ENCODE measurements at regions not wholly inside any gene's neighbourhood (a gene's known extent, or its start where the extent isn't known, plus 50 kb on each side); places are given as distances from the start of the nearest gene placed in this dataset.

- TF ChIP-seq POLR2A (conservative IDR thresholded peaks at IDR 0.05) (no peak), RAD51 (IDR thresholded peaks at IDR 0.05; ENCODE audit: borderline replicate concordance, low read depth) (no peak), CTCF (IDR thresholded peaks at IDR 0.05 in 2 of 3, conservative IDR thresholded peaks at IDR 0.05 in 1 of 3; ENCODE audit: insufficient read depth in 2 of 3, low read depth in 1 of 3, low read length in 3 of 3) (no peak), CC2D1A (IDR thresholded peaks at IDR 0.05) (no peak), EZH2 (IDR thresholded peaks at IDR 0.05; ENCODE audit: borderline replicate concordance, low read depth, low read length) (no peak), USF2 (CRISPR knock-in tag; IDR thresholded peaks at IDR 0.05) (no peak), RFX5 (IDR thresholded peaks at IDR 0.05; ENCODE audit: low read depth, low read length) (no peak)
Measured at GRCh38 chr12:71299541-71300376, 139.8 kb upstream of the LGR5 start.
